Activated CD8-positive, alpha-beta memory T cell treated with anti-CD3 and anti-CD28 coated beads for 48 hours (primary cell): ENCODE measurements at regions not wholly inside any gene's neighbourhood (a gene's known extent, or its start where the extent isn't known, plus 50 kb on each side); places are given as distances from the start of the nearest gene placed in this dataset.
"Not testable (repeated sequence)": the region's sequence is repeated elsewhere in the genome, so short reads cannot be mapped to it uniquely, and the experiment has no call there.

Source experiments
- DNase-seq, 3 experiments: peaks; one replicate each; pipeline ENCODE4 v3.0.0-alpha.2; 2020; ENCODE audit warnings: low read depth in 2 of 3, low spot score in 2 of 3

DNA sequence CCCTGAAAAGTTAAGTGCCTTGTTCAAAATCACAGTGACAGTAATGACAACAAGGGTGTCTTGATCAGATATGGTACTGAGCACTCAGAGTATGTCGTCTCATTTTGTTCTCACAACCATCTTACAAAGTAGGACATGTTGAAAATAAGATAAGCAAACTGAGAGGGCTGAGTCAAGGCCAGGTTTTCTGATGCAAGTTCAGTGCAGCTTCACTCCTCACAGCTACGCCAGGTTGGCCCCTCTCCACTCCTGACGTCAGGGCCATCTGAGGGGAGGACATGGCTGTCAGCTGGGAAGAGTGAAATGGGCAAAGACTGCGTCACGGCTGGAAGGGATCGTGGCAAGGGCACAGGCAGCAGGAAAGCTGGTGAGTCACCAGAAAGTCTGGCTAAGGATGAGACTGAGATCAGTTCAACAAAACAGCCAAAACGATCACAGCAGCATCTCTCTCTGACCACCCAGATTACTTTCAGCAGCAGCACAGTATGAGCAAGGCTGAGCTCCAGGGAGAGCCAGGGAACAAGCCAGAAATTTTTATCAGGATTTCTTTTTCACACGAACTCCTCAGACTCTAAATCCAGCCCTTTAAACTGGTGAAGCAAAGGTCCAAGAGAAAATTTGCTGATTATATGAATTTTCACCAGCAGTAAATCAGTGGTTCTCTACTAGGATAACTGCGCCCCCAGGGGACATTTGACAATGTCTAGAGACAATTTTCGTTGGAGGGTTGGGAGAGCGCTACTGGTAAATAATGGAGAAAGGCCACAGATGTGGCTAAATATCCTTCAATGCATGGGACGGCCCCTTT, 297.9 kb upstream of the AMIGO2 start:
- no peak for DNase-seq

DNA sequence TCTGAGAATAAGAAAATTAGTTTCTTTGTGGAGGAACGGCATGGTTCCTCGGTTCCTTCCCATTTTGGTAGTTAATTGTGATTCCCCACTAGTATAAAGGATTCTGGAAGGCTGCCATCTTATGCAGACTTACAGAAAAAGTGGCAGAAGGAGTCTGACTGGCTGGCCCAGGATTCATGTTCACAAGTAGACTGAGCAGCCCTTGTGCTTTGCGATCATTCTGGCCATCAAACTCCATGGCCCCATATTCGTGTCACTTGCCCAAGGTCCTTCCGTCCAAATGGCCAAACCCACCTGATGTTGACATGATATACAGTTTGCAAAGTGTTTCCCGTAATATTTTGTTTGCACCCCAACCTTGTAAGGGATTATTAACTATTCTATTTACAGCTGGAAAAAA, 297.2 kb upstream of the AMIGO2 start:
- no peak for DNase-seq

DNA sequence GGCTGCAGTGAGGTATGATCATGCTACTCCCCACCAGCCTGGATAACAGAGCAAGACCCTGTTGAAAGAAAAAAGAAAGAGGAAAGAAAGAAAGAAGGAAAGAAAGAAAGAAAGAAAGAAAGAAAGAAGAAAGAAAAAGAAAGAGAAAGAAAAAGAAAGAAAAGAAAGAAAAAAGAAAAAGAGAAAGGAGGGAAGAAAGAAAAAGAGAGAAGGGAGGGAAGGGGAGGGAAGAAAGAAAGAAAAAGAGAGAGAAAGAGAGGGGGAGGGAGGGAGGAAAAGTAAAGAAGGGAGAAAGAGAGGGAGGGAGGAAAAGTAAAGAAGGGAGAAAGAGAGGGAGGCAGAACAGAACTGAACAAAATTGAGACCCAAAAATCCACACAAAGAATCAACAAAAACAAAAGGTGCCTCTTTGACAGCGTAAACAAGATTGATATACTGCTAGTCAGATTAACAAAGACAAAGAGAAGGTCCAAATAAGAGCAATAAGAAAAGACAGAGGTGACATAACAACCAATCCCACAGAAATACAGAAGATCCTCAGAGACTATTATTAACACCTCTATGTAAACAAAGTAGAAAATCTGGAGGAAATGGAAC, 293.9 kb upstream of the AMIGO2 start:
- DNase-seq, result no peak

DNA sequence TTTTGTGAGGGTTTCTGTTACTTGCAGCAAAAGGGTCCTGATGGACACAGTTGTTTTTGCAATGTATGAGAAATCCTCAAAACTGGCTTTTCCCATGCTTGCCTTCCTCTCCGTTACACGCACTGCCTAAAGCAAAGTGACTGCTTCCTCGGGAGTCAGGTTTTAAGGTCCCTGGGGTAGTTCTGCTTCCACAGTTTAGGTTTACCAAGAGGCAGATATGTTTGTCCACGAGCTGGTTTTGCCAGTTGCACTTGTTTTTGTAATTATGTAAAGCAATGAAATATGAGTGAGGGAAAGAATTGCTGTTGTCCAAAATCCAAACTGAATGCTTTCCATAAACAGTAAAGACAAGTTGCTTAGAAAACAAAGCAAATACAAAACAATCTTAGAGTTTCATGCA, 290.7 kb upstream of the AMIGO2 start:
- no peak for DNase-seq

DNA sequence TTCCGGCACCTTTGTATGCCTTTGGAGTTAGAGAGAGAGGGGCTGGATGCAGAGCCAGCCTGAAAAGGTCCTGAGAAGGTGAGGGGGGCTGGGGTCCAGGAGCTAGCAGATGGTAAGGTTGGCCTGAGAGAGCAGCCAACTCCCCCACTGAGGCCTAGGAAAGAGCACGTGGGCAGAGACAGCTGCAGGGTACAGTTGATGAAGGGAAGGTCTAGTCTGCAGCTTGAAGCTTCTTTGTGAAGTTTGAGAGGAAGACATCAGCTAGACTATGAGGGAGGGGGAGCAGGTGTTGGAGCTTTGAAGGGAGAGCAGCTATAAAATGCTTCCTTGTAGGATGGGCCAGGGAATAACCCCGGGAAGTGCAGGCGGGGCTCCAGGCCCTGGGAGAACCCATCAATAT, 289.3 kb upstream of the AMIGO2 start:
- no peak for DNase-seq

DNA sequence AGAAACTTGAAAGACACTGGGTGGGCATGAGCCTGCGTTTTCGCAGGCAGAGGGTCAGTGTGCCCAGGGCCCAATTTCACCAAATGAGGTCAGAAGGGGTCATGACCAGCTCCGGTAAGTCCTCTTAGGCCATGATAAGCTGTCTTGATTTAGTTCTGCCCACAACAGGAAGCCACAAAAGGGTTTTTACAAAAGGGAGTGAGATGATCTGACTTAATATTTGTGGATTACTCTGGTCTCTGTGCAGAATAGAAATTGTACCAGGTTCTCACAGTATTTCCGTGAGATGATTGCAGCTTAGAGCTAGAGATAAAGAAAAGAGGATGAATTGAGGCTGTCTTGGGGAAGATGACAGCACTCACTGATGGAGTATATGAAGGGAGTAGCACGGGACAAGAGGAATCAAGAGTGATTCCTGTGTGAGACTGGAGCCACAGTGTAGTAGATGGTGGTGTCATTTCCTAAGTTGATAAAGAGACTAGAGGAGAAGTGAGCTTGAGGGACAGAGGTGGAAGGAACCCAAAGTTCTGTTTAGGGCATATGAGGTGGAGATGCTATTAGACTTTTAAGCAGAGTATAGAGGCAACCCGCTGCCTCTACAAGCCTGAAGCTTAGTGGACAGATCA, 288.3 kb upstream of the AMIGO2 start:
- DNase-seq, result no peak

DNA sequence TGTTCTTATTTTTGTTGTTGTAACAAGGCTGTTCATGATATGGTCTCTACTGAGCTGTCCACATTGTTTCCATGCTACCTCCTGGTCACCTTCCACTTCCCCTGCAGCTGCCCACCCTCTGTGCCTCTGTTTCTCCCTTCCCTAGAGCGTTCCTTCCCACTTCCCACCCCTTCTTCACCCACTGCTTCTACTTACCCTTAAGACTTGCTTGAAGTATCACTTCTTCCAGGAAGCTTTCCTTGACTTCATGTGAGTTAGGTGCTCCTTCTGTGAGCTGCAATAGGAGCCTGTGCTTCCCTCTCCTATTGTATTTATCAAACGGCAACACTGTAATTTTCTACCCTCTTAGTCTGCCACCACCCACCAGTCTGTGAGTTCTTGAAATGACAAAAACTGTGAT, 286.8 kb upstream of the AMIGO2 start:
- no peak for DNase-seq

DNA sequence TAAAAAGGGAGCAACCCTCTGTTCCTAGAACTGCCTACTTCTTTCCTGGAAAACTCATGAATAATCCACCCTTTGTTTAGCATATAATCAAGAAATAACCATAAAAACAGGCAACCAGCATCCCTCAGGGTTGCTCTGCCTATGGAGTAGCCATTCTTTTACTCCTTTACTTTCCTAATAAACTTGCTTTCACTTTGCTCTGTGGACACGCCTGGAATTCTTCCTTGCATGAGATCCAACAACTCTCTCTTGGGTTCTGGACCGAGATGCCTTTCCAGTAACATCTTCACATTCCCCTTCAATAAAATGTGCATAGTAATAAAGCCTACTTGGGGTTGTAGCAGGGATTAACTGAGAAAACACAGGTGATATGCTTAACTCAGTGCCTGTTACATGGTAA, 286.4 kb upstream of the AMIGO2 start:
- no peak for DNase-seq

DNA sequence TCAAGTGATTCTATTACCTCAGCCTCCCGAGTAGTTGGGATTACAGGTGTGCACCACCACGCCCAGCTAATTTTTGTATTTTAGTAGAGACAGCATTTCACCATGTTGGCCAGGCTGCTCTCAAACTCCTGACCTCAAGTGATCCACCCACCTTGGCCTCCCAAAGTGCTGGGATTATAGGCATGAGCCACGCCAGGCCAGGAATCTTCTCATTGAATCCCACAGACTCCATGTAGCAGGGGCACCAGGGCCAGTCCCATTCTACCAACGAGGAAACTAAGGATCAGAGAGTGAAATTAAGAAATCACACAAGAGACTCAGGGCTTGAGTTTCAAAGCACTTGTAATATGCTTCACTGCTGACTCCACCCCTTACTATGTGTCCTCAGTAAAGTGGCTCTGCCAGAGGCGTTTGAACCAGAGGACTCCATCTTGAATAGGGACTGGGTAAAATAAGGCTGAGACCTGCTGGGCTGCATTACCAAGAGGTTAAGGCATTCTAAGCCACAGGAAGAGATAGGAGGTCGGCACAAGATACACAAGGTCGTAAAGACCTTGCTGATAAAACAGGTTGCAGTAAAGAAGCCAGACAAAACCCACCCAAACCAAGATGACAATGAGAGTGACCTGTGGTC, 285.8 kb upstream of the AMIGO2 start:
- not testable (repeated sequence) for DNase-seq

DNA sequence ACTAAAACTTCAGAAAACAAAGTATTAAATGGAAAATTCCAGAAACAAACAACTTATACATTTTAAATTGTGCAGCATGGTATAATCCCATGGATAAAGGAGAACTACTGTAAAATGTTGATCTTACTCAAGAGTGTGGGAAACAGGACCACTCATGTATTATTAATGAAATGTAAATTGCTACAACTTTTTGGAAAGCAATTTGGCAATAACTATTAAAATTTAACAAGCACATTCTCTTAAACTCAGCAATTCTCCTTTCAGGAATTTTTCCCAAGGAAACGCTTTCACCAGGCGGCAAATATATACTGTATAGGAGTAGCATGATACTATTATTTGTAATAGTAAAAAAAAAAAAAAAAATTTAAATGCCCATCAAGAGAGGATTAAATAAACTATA, 284.5 kb upstream of the AMIGO2 start:
- no peak for DNase-seq

DNA sequence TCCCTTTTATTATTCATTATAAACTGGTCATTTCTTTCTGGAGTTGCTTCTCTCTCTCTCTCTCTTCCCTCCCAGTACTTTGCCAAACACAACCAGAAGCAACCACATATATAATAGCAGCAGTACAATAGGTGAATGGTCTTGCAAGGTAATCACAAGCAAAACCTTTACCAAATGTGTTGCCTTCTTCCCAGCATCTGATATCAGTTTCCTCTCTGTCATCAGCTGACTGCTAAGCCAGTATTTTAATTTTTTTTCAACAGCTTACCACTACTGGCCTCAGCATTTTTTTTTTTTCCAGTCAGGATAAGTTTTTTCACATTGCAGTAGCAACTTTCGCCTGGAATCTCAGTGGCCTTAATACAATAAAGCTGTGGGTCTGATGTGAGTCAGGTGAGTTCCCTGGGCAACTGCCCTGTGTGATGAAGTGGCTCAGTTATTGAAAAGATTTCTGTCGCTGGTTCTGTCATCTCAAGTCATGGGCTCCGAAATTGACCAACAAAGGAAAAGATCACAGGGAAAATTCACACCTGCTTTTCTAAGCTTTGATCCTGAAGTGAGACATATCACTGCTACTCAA, 282.5 kb upstream of the AMIGO2 start:
- no peak for DNase-seq

DNA sequence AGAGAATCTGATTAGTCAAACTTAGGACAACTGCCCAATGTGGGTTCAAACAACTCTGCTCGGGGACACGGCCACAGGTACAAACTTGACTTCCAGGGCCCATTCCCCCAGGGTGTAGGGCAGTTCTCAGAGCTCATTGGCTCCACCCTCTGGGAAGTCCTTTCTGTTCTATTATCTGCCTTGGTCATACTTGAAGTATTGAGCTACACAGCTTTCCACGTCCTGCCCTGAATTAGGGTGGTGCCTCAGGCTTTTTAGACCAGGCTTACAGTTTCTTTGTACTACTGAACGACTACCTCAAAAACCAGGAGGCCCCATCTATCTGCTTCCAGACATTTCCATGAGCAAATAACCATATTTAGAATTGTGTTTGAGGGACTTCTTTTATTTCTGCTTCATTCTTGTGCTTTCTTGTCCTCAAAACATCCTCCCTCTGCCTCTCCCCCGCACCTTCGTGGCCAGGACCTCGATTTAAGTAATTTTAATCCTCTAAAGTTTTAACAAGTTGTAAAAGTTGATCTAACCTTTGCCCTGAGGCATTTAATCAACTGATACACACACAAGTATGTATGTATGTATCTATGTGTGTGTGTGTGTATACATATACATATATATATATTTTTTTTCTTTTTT, 281.7 kb upstream of the AMIGO2 start:
- peak in 1 of 3 experiments; percentile 23 for DNase-seq

DNA sequence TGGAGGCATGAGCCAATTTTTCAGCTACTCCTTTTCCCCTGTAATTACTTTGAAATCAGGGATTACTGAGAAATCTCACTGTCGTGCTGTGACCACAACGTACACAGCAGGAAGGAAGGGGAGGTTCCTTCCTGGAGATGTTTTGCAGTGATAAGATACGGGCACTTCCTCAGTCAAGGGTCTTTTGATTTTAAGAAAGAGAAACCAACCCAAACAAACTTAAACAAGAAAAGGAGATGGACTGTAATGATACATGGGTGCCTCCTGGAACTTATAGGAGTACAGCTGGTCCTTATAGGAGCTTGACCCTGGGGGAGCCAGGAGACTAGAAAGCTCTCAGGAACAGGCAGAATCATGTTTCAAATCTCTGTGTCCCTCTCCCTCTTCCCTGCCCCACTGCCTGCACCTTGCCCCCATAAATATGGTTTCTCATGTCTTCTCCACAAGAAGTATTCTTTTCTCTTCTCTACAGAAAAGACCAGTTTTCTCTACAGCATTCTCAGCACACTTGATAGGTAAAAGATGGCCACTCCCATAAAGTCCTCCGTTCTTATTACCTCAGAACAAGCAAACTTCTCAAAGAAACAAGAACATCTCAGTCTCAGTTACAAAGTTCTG, 281.1 kb upstream of the AMIGO2 start:
- no peak for DNase-seq

DNA sequence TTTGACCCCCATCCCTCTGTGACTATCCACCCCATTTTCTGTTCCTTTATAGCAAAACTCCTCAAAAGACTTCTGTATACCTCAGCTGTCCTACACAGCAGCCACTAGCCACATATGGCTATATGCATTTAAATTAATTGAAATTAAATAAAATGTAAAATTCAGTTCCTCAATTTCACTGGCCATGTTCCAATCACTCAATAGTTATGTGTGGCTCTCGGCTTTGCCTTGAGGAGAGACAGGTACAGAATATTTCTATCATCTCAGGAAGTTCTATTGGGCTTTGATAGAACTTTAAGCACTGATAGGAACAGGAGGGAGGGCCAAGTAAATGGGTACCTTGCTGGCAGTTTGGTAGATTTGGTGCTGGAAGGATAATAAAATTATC, 280.3 kb upstream of the AMIGO2 start:
- no peak for DNase-seq

DNA sequence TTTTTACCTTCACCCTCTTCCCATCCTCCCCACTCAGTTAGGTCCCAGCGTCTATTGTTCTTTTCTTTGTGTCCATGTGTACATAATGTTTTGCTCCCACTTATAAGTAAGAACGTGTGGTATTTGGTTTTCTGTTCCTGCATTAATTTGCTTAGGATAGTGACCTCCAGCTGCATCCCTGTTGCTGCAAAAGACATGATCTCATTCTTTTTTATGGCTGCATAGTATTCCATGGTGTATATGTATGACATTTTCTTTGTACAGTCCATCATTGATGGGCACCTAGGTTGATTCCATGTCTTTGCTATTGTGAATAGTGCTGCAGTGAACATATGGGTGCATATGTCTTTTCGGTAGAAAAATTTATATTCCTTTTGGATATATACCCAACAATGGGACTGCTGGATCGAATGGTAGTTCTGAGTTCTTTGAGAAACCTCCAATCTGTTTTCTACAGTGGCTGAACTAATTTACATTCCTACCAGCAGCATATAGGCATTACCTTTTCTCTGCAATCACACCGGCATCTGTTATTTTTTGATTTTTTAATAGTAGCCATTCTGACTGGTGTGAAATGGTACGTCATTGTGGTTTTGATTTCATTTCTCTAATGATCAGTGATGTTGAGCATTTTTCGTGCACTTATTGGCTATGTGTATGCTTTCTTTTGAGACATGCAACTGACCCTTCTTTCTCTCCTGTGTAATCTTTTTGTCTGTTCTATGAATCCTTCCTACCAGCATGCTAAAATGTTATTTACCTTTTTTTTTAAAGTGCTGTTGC, 279.7 kb upstream of the AMIGO2 start:
- DNase-seq, result no peak

DNA sequence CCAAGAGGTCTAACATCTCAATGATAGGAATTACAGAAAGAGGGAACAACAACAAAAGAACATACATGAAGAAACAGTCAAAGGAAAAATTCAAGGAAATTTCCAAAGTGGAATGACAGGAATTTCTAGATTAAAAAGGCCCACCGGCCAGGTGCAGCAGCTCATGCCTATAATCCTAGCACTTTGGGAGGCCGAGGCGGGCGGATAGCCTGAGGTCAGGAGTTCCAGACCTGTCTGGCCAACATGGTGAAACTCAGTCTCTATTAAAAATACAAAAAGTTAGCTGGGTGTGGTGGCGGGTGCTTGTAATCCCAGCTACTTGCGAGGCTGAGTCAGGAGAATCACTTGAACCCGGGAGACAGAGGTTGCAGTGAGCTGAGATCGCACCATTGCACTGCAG, 277.2 kb upstream of the AMIGO2 start:
- DNase-seq, result not testable (repeated sequence)

DNA sequence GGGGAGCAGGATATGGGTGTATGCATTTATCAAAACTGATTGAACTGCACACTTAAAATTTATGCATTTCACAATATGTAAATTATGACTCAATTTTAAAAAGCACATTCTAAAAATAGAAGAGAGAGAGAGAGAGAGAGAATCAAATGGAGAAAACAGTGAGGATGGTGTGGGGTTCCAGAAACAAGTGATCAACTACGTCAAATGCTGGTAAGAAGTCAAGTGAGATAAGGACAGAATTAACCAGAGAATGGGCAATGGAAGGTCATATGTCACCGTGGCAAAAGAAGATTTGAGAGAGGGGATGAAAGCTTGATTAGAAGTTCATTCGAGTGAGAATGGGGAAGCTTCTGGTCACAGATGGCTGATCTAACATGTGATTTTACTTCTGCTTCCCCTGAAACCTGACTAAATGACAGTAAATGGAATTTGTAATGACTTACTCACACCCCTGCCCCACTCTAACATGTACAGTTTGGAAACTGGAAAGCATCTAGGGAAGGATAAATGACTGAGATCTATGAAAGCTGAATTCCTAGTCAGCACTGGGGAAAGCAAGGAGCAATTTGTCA, 276.5 kb upstream of the AMIGO2 start:
- DNase-seq, result no peak

DNA sequence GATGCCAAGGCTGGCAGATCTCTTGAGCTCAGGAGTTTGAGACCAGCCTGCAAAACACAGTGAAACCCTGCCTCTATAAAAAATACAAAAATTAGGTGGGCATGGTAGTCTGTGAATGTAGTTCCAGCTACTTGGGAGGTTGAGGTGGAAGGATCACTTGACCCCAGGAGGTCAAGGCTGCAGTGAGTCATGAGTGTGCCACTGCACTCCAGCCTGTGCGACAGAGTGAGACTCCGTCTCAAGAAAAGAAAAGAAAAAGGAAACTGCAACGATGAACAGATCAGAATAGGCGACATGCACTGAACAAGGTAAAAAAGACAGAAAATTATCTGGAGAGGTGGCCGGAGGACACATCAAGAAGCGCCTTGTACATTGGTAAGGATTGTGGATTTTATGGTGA, 273.7 kb upstream of the AMIGO2 start:
- no peak for DNase-seq

DNA sequence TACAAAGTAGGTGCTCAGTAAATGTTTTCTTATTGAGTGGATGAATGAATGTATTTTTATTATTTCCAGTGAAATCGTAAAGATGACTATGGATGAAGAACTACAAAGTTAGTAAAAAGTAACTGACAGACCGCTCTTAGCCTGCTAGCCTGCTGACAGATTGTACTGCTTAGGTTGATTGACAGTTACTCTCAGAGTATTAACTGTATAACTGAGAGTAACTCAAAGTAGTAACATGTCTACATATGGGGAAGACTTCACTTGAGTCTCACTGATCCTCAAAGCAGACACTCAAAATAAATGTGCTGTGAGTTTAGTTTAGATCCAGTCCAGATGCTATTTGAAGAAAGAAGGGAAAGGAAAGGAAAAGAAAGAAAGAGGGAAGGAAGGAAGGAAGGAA, 272.3 kb upstream of the AMIGO2 start:
- no peak for DNase-seq

DNA sequence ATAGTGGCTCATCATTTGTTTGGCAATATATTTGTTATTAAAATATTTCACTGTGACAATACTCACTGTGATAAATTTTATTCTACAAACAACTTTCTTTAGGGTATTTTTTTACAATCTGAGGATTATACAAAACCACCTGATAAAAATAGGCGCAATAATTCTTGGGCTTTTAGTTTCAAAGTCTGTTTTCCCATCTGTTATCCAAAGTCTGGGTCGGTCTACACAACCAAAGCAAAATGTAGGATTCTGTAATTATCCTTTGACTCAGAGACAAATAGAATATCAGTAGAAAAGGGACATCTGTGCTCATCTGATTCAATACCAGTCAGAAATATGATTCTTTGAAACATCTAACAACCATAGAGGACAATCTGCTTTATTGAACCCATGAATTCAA, 271.8 kb upstream of the AMIGO2 start:
- no peak for DNase-seq
